Daoy (cell line): ENCODE measurements at regions not wholly inside any gene's neighbourhood (a gene's known extent, or its start where the extent isn't known, plus 50 kb on each side); places are given as distances from the start of the nearest gene placed in this dataset.
"Not testable (repeated sequence)": the region's sequence is repeated elsewhere in the genome, so short reads cannot be mapped to it uniquely, and the experiment has no call there.

Experiments
- DNase-seq: peaks from one replicate; pipeline ENCODE4 v3.0.0-alpha.2; 2015; ENCODE audit warnings: low read depth

GRCh38 chrY:26638063-26638462, 1016.1 kb downstream of the CDY1 start:
- no peak for DNase-seq

GRCh38 chrY:26645856-26646255, 1023.9 kb downstream of the CDY1 start:
- not testable (repeated sequence) for DNase-seq

GRCh38 chrY:26648240-26648639, 1026.3 kb downstream of the CDY1 start:
- not testable (repeated sequence) for DNase-seq

- not testable (repeated sequence) for DNase-seq
Measured at GRCh38 chrY:26664245-26664644, 1042.3 kb downstream of the CDY1 start.

GRCh38 chrY:26666691-26667090, 1044.8 kb downstream of the CDY1 start:
- DNase-seq, result not testable (repeated sequence)

- not testable (repeated sequence) for DNase-seq
Measured at GRCh38 chrY:26669243-26669642, 1047.3 kb downstream of the CDY1 start.

- DNase-seq, result not testable (repeated sequence)
Measured at GRCh38 chrY:26670360-26670871, 1048.5 kb downstream of the CDY1 start.

GRCh38 chrY:26670881-26671879, 1049.3 kb downstream of the CDY1 start:
- DNase-seq, result peak; percentile 6
